Neural progenitor cell (in vitro differentiated cells): ENCODE measurements at regions not wholly inside any gene's neighbourhood (a gene's known extent, or its start where the extent isn't known, plus 50 kb on each side); places are given as distances from the start of the nearest gene placed in this dataset.

Experiments
- DNase-seq: peaks from one replicate; pipeline ENCODE4 v3.0.0-alpha.2; 2016; ENCODE audit warnings: low spot score
- H2AFZ ChIP-seq: fragments of 200-600 bp; sonication (generic); replicated peaks from 2 replicates; pipeline ENCODE4 v1.6.1; 2016; ENCODE audit warnings: antibody characterized with exemption
- H3F3A ChIP-seq: fragments of 200-600 bp; sonication (generic); 2 replicates; pipeline ENCODE4 v1.6.1; 2016; ENCODE audit warnings: antibody characterized with exemption, low read depth
- H3K27ac ChIP-seq: fragments of 200-600 bp; sonication (generic); 2 replicates; pipeline ENCODE4 v1.5.1; 2016; ENCODE audit warnings: mild to moderate bottlenecking
- H3K27me3 ChIP-seq: fragments of 200-600 bp; sonication (generic); 2 replicates; pipeline ENCODE4 v1.6.1; 2016; ENCODE audit warnings: mild to moderate bottlenecking, moderate library complexity
- H3K36me3 ChIP-seq: fragments of 200-600 bp; sonication (generic); 2 replicates; pipeline ENCODE4 v1.5.1; 2016
- H3K4me1 ChIP-seq: fragments of 200-600 bp; sonication (generic); 2 replicates; pipeline ENCODE4 v1.6.1; 2016; ENCODE audit warnings: mixed run types
- H3K4me2 ChIP-seq: fragments of 200-600 bp; sonication (generic); 2 replicates; pipeline ENCODE4 v1.6.1; 2016
- H3K4me3 ChIP-seq: fragments of 200-600 bp; sonication (generic); 2 replicates; pipeline ENCODE4 v1.5.1; 2016
- H3K79me2 ChIP-seq: fragments of 200-600 bp; sonication (generic); 2 replicates; pipeline ENCODE4 v1.6.1; 2016; ENCODE audit warnings: low read depth
- H3K9ac ChIP-seq: fragments of 200-600 bp; sonication (generic); 2 replicates; pipeline ENCODE4 v1.6.1; 2016
- H3K9me3 ChIP-seq: fragments of 200-600 bp; sonication (generic); 2 replicates; pipeline ENCODE4 v1.5.1; 2016; ENCODE audit warnings: low read depth
- H4K20me1 ChIP-seq: fragments of 200-600 bp; sonication (generic); 2 replicates; pipeline ENCODE4 v1.6.1; 2016; ENCODE audit warnings: low read depth
- H3K27ac Mint-ChIP-seq: 3 replicates; pipeline ENCODE4 v1.8.0; 2021; ENCODE audit warnings: mixed read lengths
- H3K27me3 Mint-ChIP-seq: 2 replicates; pipeline ENCODE4 v1.8.0; 2022; ENCODE audit warnings: low read depth, mild to moderate bottlenecking, inconsistent platforms, moderate library complexity, mixed read lengths; ENCODE audit not compliant: insufficient read depth
- H3K36me3 Mint-ChIP-seq: 3 replicates; pipeline ENCODE4 v1.8.0; 2021; ENCODE audit warnings: mixed read lengths
- H3K4me1 Mint-ChIP-seq: 3 replicates; pipeline ENCODE4 v1.8.0; 2021; ENCODE audit warnings: mixed read lengths
- H3K4me3 Mint-ChIP-seq: 3 replicates; pipeline ENCODE4 v1.8.0; 2021; ENCODE audit warnings: mild to moderate bottlenecking, moderate library complexity, mixed read lengths
- H3K9me3 Mint-ChIP-seq: 3 replicates; pipeline ENCODE4 v1.8.0; 2020; ENCODE audit warnings: mixed read lengths
- EZH2 ChIP-seq: fragments of 200-600 bp; sonication (generic); IDR thresholded peaks from 2 replicates; pipeline ENCODE4 v1.6.1; 2017; ENCODE audit warnings: antibody characterized with exemption, mild to moderate bottlenecking, moderate library complexity
- EZH2phosphoT487 ChIP-seq: fragments of 200-600 bp; sonication (generic); IDR thresholded peaks from 2 replicates; pipeline ENCODE4 v1.6.1; 2017; ENCODE audit warnings: antibody characterized with exemption
- TF ChIP-seq, protein P1 (sequence below): fragments of 200-600 bp; sonication (generic); IDR thresholded peaks from 2 replicates; pipeline ENCODE4 v1.5.1; 2017; ENCODE audit warnings: antibody characterized with exemption, mild to moderate bottlenecking

DNA sequence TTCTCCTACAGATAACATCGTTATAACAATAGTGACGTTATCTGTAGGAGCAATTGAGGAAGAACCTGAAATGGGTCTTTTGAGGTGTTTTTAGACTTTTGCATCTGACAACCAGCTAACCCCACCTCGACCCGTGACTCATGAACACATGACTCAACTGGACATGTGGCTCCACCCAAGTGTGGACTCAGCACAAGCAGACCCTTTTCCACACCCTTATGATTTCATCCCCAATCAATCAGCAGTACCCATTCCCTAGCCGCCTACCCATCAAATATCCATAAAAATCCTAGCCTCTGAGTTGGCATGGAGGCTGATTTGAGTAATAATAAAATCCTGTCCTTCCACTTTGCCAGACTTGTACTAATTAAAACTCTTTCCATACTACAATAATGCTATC lies 255.4 kb downstream of the ARPP21 start:
- Histone ChIP-seq H3K9ac (no peak overlapping the region), H3K36me3 (no peaks in the 10 kb centered on the region), H3K9me3 (no peaks in the 10 kb centered on the region), H3K79me2 (no peaks in the 10 kb centered on the region), H3K4me3 (no peak overlapping the region), H4K20me1 (no peaks in the 10 kb centered on the region), H3K4me2 (no peak overlapping the region), H3K27ac (no peak overlapping the region), H3K4me1 (no peaks in the 10 kb centered on the region), H2AFZ (no peak overlapping the region), H3K27me3 (no peaks in the 10 kb centered on the region), H3F3A (no peaks in the 10 kb centered on the region)
- Mint-ChIP-seq H3K27ac (no peak overlapping the region), H3K4me1 (no peaks in the 10 kb centered on the region), H3K36me3 (no peaks in the 10 kb centered on the region), H3K9me3 (peaks cover 11% of the 10 kb centered on the region), H3K27me3 (peaks cover 2% of the 10 kb centered on the region), H3K4me3 (no peak overlapping the region)
- DNase-seq: no peak
- TF ChIP-seq, protein P1, sequence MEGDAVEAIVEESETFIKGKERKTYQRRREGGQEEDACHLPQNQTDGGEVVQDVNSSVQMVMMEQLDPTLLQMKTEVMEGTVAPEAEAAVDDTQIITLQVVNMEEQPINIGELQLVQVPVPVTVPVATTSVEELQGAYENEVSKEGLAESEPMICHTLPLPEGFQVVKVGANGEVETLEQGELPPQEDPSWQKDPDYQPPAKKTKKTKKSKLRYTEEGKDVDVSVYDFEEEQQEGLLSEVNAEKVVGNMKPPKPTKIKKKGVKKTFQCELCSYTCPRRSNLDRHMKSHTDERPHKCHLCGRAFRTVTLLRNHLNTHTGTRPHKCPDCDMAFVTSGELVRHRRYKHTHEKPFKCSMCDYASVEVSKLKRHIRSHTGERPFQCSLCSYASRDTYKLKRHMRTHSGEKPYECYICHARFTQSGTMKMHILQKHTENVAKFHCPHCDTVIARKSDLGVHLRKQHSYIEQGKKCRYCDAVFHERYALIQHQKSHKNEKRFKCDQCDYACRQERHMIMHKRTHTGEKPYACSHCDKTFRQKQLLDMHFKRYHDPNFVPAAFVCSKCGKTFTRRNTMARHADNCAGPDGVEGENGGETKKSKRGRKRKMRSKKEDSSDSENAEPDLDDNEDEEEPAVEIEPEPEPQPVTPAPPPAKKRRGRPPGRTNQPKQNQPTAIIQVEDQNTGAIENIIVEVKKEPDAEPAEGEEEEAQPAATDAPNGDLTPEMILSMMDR: no peak
- TF ChIP-seq EZH2phosphoT487 (no peak), EZH2 (no peak)

DNA sequence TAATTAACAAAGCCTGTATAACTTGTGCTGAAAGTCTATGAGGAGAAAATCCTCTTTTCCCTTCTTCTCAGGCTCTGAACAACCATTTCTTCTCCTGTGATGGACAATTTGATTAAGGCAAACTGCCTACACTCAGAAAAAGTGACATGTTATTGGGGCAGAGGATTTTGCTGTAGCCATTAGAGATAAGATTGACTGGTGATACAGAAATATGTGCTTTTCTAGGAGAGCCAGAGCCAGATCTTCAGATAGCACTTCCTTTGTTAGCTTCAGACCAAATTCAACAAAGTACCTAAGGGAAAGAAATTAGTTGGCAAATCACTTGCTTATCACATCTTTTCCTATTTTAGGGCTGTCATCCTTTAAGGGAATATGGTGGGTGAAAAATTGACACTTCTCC lies 259.9 kb downstream of the ARPP21 start:
- Histone ChIP-seq H4K20me1 (no peaks in the 10 kb centered on the region), H3K4me1 (no peaks in the 10 kb centered on the region), H3K27me3 (no peaks in the 10 kb centered on the region), H3K27ac (no peak overlapping the region), H3F3A (no peaks in the 10 kb centered on the region), H2AFZ (no peak overlapping the region), H3K9ac (no peak overlapping the region), H3K79me2 (no peaks in the 10 kb centered on the region), H3K4me2 (no peak overlapping the region), H3K36me3 (no peaks in the 10 kb centered on the region), H3K4me3 (no peak overlapping the region), H3K9me3 (no peaks in the 10 kb centered on the region)
- Mint-ChIP-seq H3K27ac (no peak overlapping the region), H3K9me3 (peaks cover 9% of the 10 kb centered on the region), H3K4me3 (no peak overlapping the region), H3K36me3 (no peaks in the 10 kb centered on the region), H3K27me3 (no peaks in the 10 kb centered on the region), H3K4me1 (no peaks in the 10 kb centered on the region)
- DNase-seq: no peak
- TF ChIP-seq, protein P1: no peak
- TF ChIP-seq EZH2phosphoT487: no peak
- no peak for TF ChIP-seq EZH2

DNA sequence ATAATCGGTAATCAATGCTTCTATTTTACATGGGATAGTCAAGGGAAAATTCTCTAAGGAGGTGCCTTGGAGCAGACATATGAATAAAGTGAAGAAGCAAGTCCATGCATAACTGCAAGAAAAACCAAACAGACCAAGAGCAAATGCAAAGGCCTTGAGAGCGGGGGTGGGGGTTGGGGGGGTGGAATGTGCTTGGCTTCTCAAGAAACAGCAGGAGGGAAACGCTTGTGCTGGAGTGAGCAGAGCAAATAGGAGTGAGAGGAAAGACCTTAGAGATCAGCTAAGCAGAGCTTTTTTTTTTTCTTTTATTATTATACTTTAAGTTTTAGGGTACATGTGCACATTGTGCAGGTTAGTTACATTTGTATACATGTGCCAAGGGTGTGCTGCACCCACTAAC lies 260.8 kb downstream of the ARPP21 start:
- H3K36me3 Mint-ChIP-seq: no peaks in the 10 kb centered on the region
- Histone ChIP-seq H4K20me1 (no peaks in the 10 kb centered on the region), H3K9me3 (no peaks in the 10 kb centered on the region), H3K4me2 (no peak overlapping the region), H3K79me2 (no peaks in the 10 kb centered on the region), H2AFZ (no peak overlapping the region), H3F3A (no peaks in the 10 kb centered on the region), H3K27ac (no peak overlapping the region), H3K4me1 (no peaks in the 10 kb centered on the region), H3K36me3 (no peaks in the 10 kb centered on the region), H3K27me3 (no peaks in the 10 kb centered on the region), H3K9ac (no peak overlapping the region), H3K4me3 (no peak overlapping the region)
- no peak for DNase-seq
- H3K27ac Mint-ChIP-seq: no peak overlapping the region
- no peak overlapping the region for H3K4me3 Mint-ChIP-seq
- TF ChIP-seq, protein P1: no peak
- TF ChIP-seq EZH2phosphoT487: no peak
- TF ChIP-seq EZH2: no peak
- H3K4me1 Mint-ChIP-seq: no peaks in the 10 kb centered on the region
- no peaks in the 10 kb centered on the region for H3K27me3 Mint-ChIP-seq
- peaks cover 5% of the 10 kb centered on the region for H3K9me3 Mint-ChIP-seq
